MM.1S (cell line): ENCODE measurements at regions not wholly inside any gene's neighbourhood (a gene's known extent, or its start where the extent isn't known, plus 50 kb on each side); places are given as distances from the start of the nearest gene placed in this dataset.

ENCODE experiments used
- DNase-seq: peaks from one replicate; pipeline ENCODE4 v3.0.0-alpha.2; 2015
- H2AFZ ChIP-seq: fragments of 300-600 bp; sonication (generic); 2 replicates; pipeline ENCODE4 v1.6.0; 2016; ENCODE audit warnings: antibody characterized with exemption, low read length
- H3F3A ChIP-seq: fragments of 300-600 bp; sonication (generic); 2 replicates; pipeline ENCODE4 v1.6.1; 2016; ENCODE audit warnings: mild to moderate bottlenecking, antibody characterized with exemption, low read length, moderate library complexity, mixed read lengths; ENCODE audit not compliant: insufficient read depth
- H3K27ac ChIP-seq: fragments of 300-600 bp; sonication (generic); 2 replicates; pipeline ENCODE4 v1.5.1; 2016; ENCODE audit warnings: mild to moderate bottlenecking, low read length
- H3K27me3 ChIP-seq: fragments of 300-600 bp; sonication (generic); replicated peaks from 2 replicates; pipeline ENCODE4 v1.6.0; 2016; ENCODE audit warnings: low read length; ENCODE audit not compliant: insufficient read depth
- H3K36me3 ChIP-seq: fragments of 300-600 bp; sonication (generic); replicated peaks from 2 replicates; pipeline ENCODE4 v1.6.1; 2016; ENCODE audit warnings: mild to moderate bottlenecking, low read length, mixed read lengths; ENCODE audit not compliant: insufficient read depth
- H3K4me1 ChIP-seq: fragments of 300-600 bp; sonication (generic); 2 replicates; pipeline ENCODE4 v1.6.1; 2016; ENCODE audit warnings: low read length, mixed read lengths
- H3K4me2 ChIP-seq: fragments of 300-600 bp; sonication (generic); 2 replicates; pipeline ENCODE4 v1.6.0; 2016; ENCODE audit warnings: low read depth, low read length
- H3K4me3 ChIP-seq: fragments of 300-600 bp; sonication (generic); 2 replicates; pipeline ENCODE4 v1.5.1; 2016; ENCODE audit warnings: low read length, mixed read lengths
- H3K79me2 ChIP-seq: fragments of 300-600 bp; sonication (generic); 2 replicates; pipeline ENCODE4 v1.6.1; 2016; ENCODE audit warnings: mixed run types, low read length, mixed read lengths
- H3K9ac ChIP-seq: fragments of 300-600 bp; sonication (generic); 2 replicates; pipeline ENCODE4 v1.6.1; 2016; ENCODE audit warnings: low read length, mixed read lengths
- H3K9me2 ChIP-seq: fragments of 300-600 bp; sonication (generic); replicated peaks from 2 replicates; pipeline ENCODE4 v1.6.1; 2016; ENCODE audit warnings: mild to moderate bottlenecking, low read length, mixed read lengths; ENCODE audit not compliant: insufficient read depth
- H3K9me3 ChIP-seq: fragments of 300-600 bp; sonication (generic); replicated peaks from 2 replicates; pipeline ENCODE4 v1.6.1; 2016; ENCODE audit warnings: mild to moderate bottlenecking, low read length, mixed read lengths; ENCODE audit not compliant: insufficient read depth
- H4K20me1 ChIP-seq: fragments of 300-600 bp; sonication (generic); 2 replicates; pipeline ENCODE4 v1.6.1; 2016; ENCODE audit warnings: mild to moderate bottlenecking, low read length, moderate library complexity, mixed read lengths; ENCODE audit not compliant: insufficient read depth
- EZH2 ChIP-seq: fragments of 300-600 bp; sonication (generic); optimal IDR thresholded peaks from 2 replicates; pipeline ENCODE3; 2017; ENCODE audit warnings: low read depth, mild to moderate bottlenecking, antibody characterized with exemption, low read length, mixed read lengths
- EZH2phosphoT487 ChIP-seq: fragments of 300-600 bp; sonication (generic); IDR thresholded peaks from 2 replicates; pipeline ENCODE4 v1.6.1; 2018; ENCODE audit warnings: antibody characterized with exemption, low read length
- TF ChIP-seq, protein P1 (sequence below): fragments of 300-600 bp; sonication (generic); IDR thresholded peaks from 2 replicates; pipeline ENCODE4 v1.5.1; 2016; ENCODE audit warnings: antibody characterized with exemption, low read length, mixed read lengths

DNA sequence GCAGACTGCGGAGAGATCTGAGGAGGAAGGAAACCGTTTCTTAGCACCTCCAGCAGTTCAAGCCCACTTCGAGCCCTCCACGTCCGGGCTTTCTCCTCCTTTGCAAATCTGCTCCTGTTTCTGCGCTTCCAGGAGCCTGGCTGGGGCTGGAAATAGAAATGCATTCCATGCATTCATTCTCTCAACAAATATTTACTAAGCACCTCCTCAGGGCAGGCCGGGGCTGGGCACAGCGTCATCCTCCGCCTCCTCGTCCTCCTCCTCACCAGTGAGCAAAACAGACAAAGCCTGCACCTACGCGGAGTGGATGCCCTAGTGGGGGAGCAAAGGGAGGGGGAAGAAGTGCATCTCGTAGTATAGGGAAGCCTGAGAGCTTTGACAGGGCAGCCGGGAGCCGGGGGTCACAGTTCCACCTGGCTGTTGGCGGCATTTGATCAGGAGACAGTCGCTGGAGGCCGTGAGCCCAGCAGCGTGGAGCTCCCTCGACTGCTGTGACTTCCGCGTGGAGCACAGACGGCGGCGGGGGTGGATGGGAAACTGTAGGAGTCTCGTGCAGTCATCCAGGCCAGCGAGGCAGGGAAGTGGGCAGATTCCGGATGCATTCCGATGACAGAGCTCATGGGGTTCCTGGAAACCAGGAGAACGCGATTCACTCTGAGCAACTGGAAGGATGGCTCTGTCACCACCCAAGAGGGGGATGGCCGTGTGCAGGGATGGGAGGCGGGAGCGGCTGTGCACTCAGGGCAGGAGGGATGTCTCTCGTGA, 93.5 kb downstream of the SIK1 start:
- no peak overlapping the region for H3K9ac ChIP-seq
- TF ChIP-seq EZH2 (no peak), EZH2phosphoT487 (no peak)
- TF ChIP-seq, protein P1, sequence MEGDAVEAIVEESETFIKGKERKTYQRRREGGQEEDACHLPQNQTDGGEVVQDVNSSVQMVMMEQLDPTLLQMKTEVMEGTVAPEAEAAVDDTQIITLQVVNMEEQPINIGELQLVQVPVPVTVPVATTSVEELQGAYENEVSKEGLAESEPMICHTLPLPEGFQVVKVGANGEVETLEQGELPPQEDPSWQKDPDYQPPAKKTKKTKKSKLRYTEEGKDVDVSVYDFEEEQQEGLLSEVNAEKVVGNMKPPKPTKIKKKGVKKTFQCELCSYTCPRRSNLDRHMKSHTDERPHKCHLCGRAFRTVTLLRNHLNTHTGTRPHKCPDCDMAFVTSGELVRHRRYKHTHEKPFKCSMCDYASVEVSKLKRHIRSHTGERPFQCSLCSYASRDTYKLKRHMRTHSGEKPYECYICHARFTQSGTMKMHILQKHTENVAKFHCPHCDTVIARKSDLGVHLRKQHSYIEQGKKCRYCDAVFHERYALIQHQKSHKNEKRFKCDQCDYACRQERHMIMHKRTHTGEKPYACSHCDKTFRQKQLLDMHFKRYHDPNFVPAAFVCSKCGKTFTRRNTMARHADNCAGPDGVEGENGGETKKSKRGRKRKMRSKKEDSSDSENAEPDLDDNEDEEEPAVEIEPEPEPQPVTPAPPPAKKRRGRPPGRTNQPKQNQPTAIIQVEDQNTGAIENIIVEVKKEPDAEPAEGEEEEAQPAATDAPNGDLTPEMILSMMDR: no peak
- no peak overlapping the region for H3K4me2 ChIP-seq
- H3F3A ChIP-seq: no peaks in the 10 kb centered on the region
- no peaks in the 10 kb centered on the region for H3K4me1 ChIP-seq
- H3K36me3 ChIP-seq: no peaks in the 10 kb centered on the region
- no peak overlapping the region for H3K4me3 ChIP-seq
- H3K9me2 ChIP-seq: no peaks in the 10 kb centered on the region
- no peaks in the 10 kb centered on the region for H3K79me2 ChIP-seq
- no peak overlapping the region for H3K27ac ChIP-seq
- H4K20me1 ChIP-seq: no peaks in the 10 kb centered on the region
- H3K27me3 ChIP-seq: no peaks in the 10 kb centered on the region
- H3K9me3 ChIP-seq: no peaks in the 10 kb centered on the region
- DNase-seq: no peak
- no peak overlapping the region for H2AFZ ChIP-seq

DNA sequence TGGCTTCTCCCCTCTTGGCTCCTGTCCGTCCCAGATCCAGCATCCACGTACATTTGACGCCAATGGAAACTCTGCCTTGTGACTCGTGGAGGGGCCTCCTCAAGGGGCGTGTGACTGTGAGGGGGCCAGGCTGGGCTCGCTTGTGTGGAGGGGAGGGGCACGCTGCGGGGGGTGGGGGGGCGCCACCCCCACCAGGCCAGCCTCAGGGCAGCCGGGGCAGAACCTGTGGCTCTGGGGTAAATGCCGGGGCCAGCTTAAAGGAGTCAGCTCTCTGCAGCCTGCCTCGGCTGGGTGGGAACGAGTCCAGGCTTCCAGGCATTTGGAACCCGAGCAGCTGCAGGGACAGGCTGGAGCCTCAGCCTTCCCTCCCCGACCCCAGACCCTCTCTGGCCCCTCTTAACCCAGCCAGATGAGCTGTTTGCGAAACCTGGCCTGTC, 94.1 kb downstream of the SIK1 start:
- no peaks in the 10 kb centered on the region for H3K9me3 ChIP-seq
- TF ChIP-seq EZH2: no peak
- TF ChIP-seq EZH2phosphoT487: no peak
- TF ChIP-seq, protein P1: no peak
- H2AFZ ChIP-seq: no peak overlapping the region
- H3F3A ChIP-seq: no peaks in the 10 kb centered on the region
- no peaks in the 10 kb centered on the region for H3K36me3 ChIP-seq
- H4K20me1 ChIP-seq: no peaks in the 10 kb centered on the region
- H3K79me2 ChIP-seq: no peaks in the 10 kb centered on the region
- no peaks in the 10 kb centered on the region for H3K9me2 ChIP-seq
- no peak overlapping the region for H3K4me3 ChIP-seq
- H3K27ac ChIP-seq: no peak overlapping the region
- no peaks in the 10 kb centered on the region for H3K27me3 ChIP-seq
- DNase-seq: no peak
- H3K4me1 ChIP-seq: no peaks in the 10 kb centered on the region
- H3K9ac ChIP-seq: no peak overlapping the region
- no peak overlapping the region for H3K4me2 ChIP-seq

DNA sequence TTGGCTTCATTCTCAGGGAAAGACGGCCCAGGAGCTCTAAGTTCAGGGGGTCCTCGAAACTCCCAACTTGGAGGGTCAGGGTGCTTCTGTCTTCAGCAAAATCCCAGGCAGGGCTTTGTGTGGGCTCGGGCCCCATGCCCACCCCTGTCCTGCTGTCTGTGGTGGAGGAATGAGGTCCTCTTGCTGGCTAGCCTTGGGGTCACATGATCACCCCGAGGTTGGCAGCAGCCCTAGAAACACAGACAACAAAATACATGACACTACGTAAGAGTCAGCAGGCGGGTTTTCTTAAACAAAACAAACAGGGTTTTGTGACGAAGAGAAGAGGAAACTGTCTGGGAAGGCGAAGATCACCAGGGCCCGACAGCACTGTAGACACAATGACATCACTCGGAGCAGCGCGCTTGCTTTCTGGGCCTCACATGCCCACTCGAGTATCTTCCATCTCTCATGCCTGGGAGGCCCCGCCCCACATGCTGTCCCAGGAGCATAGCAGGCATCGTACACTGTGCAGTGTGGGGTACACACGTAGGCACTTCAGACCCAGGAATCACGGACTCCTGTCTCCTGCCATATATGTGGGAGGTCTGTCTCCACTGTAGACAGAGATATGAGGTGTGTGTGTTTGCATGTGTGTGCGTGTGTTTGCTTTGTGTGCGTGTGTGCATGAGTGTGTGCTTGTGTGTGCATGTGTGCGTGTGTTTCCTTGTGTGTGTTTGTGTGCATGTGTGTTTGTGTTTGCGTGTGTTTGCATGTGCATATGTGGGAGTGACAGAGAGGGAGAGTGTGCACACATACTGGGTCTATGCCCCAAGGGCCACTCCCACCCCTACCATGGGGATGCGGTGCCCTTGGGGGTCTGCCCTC, 94.7 kb downstream of the SIK1 start:
- TF ChIP-seq EZH2phosphoT487 (no peak), EZH2 (no peak)
- TF ChIP-seq, protein P1: no peak
- H3F3A ChIP-seq: no peaks in the 10 kb centered on the region
- H3K36me3 ChIP-seq: no peaks in the 10 kb centered on the region
- no peak overlapping the region for H3K4me3 ChIP-seq
- no peaks in the 10 kb centered on the region for H3K9me2 ChIP-seq
- no peaks in the 10 kb centered on the region for H3K9me3 ChIP-seq
- no peaks in the 10 kb centered on the region for H3K27me3 ChIP-seq
- H3K4me1 ChIP-seq: no peaks in the 10 kb centered on the region
- H3K4me2 ChIP-seq: no peak overlapping the region
- H3K79me2 ChIP-seq: no peaks in the 10 kb centered on the region
- no peaks in the 10 kb centered on the region for H4K20me1 ChIP-seq
- H3K27ac ChIP-seq: no peak overlapping the region
- no peak for DNase-seq
- H3K9ac ChIP-seq: no peak overlapping the region
- H2AFZ ChIP-seq: no peak overlapping the region
